ENCODE measurements at regions not wholly inside any gene's neighbourhood (a gene's known extent, or its start where the extent isn't known, plus 50 kb on each side); places are given as distances from the start of the nearest gene placed in this dataset.

DNA sequence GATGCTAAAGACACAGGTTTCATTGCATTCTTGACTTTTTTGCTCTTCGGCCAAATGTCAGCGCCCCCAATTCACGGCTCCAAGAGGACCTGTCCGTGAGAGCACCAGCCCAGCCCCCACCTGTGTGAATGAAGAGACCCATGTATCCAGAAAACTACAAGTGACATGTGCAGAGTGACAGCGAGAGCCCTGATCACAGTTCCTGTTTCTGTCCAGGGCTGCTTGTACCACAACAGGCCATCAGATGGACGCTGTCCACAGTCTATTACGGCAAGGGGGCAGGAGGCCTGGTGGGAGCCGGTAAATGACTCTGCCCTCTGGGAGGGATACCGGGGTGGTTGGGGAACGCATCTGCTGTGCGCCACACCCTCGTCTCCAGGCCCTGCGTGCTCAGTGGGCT is 520.9 kb upstream of the ID2 start:
- peaks cover 0 to 3% (median 3%) of the 10 kb centered on the region in 3 experiments; a peak in 1 of 7 replicates for H3K36me3 Mint-ChIP-seq (ENCODE audit: insufficient read depth in 1 of 3, low read depth in 3 of 3)
- Histone ChIP-seq H3K56ac (ENCODE audit: insufficient read length, low read depth, low read length) (no peak overlapping the region), H3K4ac (ENCODE audit: low read depth, low read length) (no peak overlapping the region), H2BK20ac (ENCODE audit: low read depth, low read length, poor library complexity, severe bottlenecking) (no peak overlapping the region), H2AFZ (ENCODE audit: low read length) (no peak overlapping the region), H3K27ac (ENCODE audit: insufficient read length, low read depth, low read length) (no peak overlapping the region), H4K91ac (ENCODE audit: insufficient read length, low read depth, low read length) (no peak overlapping the region), H3K23me2 (ENCODE audit: insufficient read length, low read depth, low read length, poor library complexity, severe bottlenecking) (no peaks in the 10 kb centered on the region), H4K20me1 (ENCODE audit: control insufficient read depth, insufficient read depth, insufficient read length) (no peaks in the 10 kb centered on the region), H4K5ac (ENCODE audit: insufficient read length, low read depth, low read length) (no peak overlapping the region), H3K9ac (ENCODE audit: extremely low read depth, insufficient read length, low read length) (no peak overlapping the region), H4K8ac (replicated peaks; ENCODE audit: insufficient read length, low read depth, low read length) (no peak overlapping the region), H2BK120ac (ENCODE audit: low read depth, low read length, poor library complexity, severe bottlenecking) (no peak overlapping the region), H3T11ph (ENCODE audit: low read length) (no peak overlapping the region), H3K14ac (ENCODE audit: insufficient read depth, low read length) (no peak overlapping the region), H2AK5ac (ENCODE audit: insufficient read length, low read length) (no peak overlapping the region), H2BK12ac (ENCODE audit: insufficient read length, low read depth, low read length) (no peak overlapping the region), H3K18ac (ENCODE audit: insufficient read length, low read depth, low read length) (no peak overlapping the region), H3K4me1 (ENCODE audit: insufficient read depth, low read length) (no peaks in the 10 kb centered on the region; the same call in 1 of the 2 replicates), H3K4me2 (ENCODE audit: insufficient read depth, insufficient read length, low read length) (no peak overlapping the region), H3K27me3 (ENCODE audit: insufficient read depth, low read length) (no peaks in the 10 kb centered on the region), H2BK15ac (ENCODE audit: low read depth, low read length) (no peak overlapping the region), H3K79me1 (ENCODE audit: insufficient read depth, low read depth, low read length, poor library complexity, severe bottlenecking) (no peaks in the 10 kb centered on the region), H3K23ac (ENCODE audit: insufficient read length, low read depth, low read length) (no peak overlapping the region), H3K79me2 (ENCODE audit: insufficient read depth, low read length) (no peaks in the 10 kb centered on the region), H3K9me3 (ENCODE audit: control insufficient read depth, low read depth, low read length) (no peaks in the 10 kb centered on the region), H2BK5ac (ENCODE audit: insufficient read length, low read length) (no peak overlapping the region)
- H3K27ac Mint-ChIP-seq = no peak overlapping the region; a peak in 1 of 7 replicates
- peaks cover 3 to 6% of the 10 kb centered on the region in 2 experiments; a peak in 3 of 5 replicates for H3K9me3 Mint-ChIP-seq
- DNase-seq = no peak
- H3K27me3 Mint-ChIP-seq (ENCODE audit: low read depth) = no peaks in the 10 kb centered on the region
- H3K4me1 Mint-ChIP-seq = peaks cover 28 to 34% of the 10 kb centered on the region in 2 experiments
- H3K4me3 Mint-ChIP-seq = no peak overlapping the region
- TF ChIP-seq, protein P1, sequence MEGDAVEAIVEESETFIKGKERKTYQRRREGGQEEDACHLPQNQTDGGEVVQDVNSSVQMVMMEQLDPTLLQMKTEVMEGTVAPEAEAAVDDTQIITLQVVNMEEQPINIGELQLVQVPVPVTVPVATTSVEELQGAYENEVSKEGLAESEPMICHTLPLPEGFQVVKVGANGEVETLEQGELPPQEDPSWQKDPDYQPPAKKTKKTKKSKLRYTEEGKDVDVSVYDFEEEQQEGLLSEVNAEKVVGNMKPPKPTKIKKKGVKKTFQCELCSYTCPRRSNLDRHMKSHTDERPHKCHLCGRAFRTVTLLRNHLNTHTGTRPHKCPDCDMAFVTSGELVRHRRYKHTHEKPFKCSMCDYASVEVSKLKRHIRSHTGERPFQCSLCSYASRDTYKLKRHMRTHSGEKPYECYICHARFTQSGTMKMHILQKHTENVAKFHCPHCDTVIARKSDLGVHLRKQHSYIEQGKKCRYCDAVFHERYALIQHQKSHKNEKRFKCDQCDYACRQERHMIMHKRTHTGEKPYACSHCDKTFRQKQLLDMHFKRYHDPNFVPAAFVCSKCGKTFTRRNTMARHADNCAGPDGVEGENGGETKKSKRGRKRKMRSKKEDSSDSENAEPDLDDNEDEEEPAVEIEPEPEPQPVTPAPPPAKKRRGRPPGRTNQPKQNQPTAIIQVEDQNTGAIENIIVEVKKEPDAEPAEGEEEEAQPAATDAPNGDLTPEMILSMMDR (conservative IDR thresholded peaks at IDR 0.05) = no peak
- no CpG with 5 or more reads among the region's 13 CpGs for WGBS (ENCODE audit: extremely low coverage, insufficient read length, low lambda C conversion rate)

All from H9 (cell line).